ENCODE measurements at regions not wholly inside any gene's neighbourhood (a gene's known extent, or its start where the extent isn't known, plus 50 kb on each side); places are given as distances from the start of the nearest gene placed in this dataset.

GRCh38 chr3:147760941-147761340, 351.8 kb downstream of the ZIC1 start:
- no peak for DNase-seq

- DNase-seq, result no peak
Observed at GRCh38 chr3:147773116-147773630, 364.0 kb downstream of the ZIC1 start.

GRCh38 chr3:147775411-147775810, 366.2 kb downstream of the ZIC1 start:
- no peak for DNase-seq

GRCh38 chr3:147775816-147776530, 366.8 kb downstream of the ZIC1 start:
- DNase-seq, result no peak

- no peak for DNase-seq
Observed at GRCh38 chr3:147793841-147794240, 384.7 kb downstream of the ZIC1 start.

GRCh38 chr3:147794596-147794995, 385.4 kb downstream of the ZIC1 start:
- DNase-seq, result peak; percentile 63

GRCh38 chr3:147795418-147795817, 386.3 kb downstream of the ZIC1 start:
- DNase-seq, result no peak

- no peak for DNase-seq
Observed at GRCh38 chr3:147797095-147797494, 387.9 kb downstream of the ZIC1 start.

GRCh38 chr3:147799601-147800000, 390.4 kb downstream of the ZIC1 start:
- DNase-seq, result no peak

GRCh38 chr3:147807776-147808175, 398.6 kb downstream of the ZIC1 start:
- no peak for DNase-seq

- no peak for DNase-seq
Observed at GRCh38 chr3:147809206-147809605, 400.0 kb downstream of the ZIC1 start.

- no peak for DNase-seq
Observed at GRCh38 chr3:147812186-147812911, 403.2 kb downstream of the ZIC1 start.

- DNase-seq, result no peak
Observed at GRCh38 chr3:147813256-147813655, 404.1 kb downstream of the ZIC1 start.

GRCh38 chr3:147816752-147817151, 407.6 kb downstream of the ZIC1 start:
- no peak for DNase-seq

GRCh38 chr3:147832611-147833010, 423.4 kb downstream of the ZIC1 start:
- DNase-seq, result no peak

GRCh38 chr3:147836330-147836729, 427.2 kb downstream of the ZIC1 start:
- no peak for DNase-seq

- no peak for DNase-seq
Observed at GRCh38 chr3:147838652-147839051, 429.5 kb downstream of the ZIC1 start.

GRCh38 chr3:147843331-147843730, 434.2 kb downstream of the ZIC1 start:
- no peak for DNase-seq

GRCh38 chr3:147846293-147846692, 437.1 kb downstream of the ZIC1 start:
- no peak for DNase-seq

- DNase-seq, result no peak
Observed at GRCh38 chr3:147846854-147847478, 437.8 kb downstream of the ZIC1 start.

GRCh38 chr3:147851062-147851461, 441.9 kb downstream of the ZIC1 start:
- DNase-seq, result no peak

- DNase-seq, result no peak
Observed at GRCh38 chr3:147854542-147854941, 445.4 kb downstream of the ZIC1 start.

GRCh38 chr3:147864754-147865354, 455.7 kb downstream of the ZIC1 start:
- DNase-seq, result no peak

Data from retina (tissue), 1 donor.